GM12892 (cell line): ENCODE measurements at regions not wholly inside any gene's neighbourhood (a gene's known extent, or its start where the extent isn't known, plus 50 kb on each side); places are given as distances from the start of the nearest gene placed in this dataset.

Experiments
- POLR2A ChIP-seq: IDR thresholded peaks from 2 replicates; pipeline ENCODE4 v1.6.1; 2011; ENCODE audit warnings: low read depth, low read length, control low read depth
- POLR2AphosphoS5 ChIP-seq: IDR thresholded peaks from 2 replicates; pipeline ENCODE4 v1.6.1; 2011; ENCODE audit warnings: low read depth, low read length, control low read depth
- TAF1 ChIP-seq: IDR thresholded peaks from 2 replicates; pipeline ENCODE4 v1.6.1; 2011; ENCODE audit warnings: low read depth, mild to moderate bottlenecking, control low read depth, low read length, borderline replicate concordance

DNA sequence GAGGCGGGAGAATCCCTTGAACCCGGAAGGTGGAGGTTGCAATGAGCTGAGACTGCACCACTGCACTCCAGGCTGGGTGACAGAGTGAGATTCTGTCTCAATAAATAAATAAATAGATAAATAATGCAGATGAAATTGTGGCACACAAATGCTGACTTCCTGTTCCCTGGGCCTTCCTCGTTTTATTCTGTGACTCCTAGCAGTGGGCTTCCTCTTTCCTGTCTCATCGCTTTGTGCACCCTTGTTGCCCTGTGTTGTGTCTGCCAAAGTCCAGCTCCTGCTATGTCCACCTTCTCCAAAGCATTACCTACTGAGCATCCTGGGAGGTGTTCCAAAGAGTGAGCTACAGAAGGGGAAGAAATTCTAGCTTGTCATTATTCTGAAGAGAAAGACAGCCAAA is 100.2 kb upstream of the TIAM2 start:
- no peak for TF ChIP-seq POLR2A
- TF ChIP-seq TAF1: no peak
- no peak for TF ChIP-seq POLR2AphosphoS5
